GM21360 (cell line): ENCODE measurements at regions not wholly inside any gene's neighbourhood (a gene's known extent, or its start where the extent isn't known, plus 50 kb on each side); places are given as distances from the start of the nearest gene placed in this dataset.
"Not testable (repeated sequence)": the region's sequence is repeated elsewhere in the genome, so short reads cannot be mapped to it uniquely, and the experiment has no call there.

Experiments
- ATAC-seq: cut with Tn5 transposase; IDR thresholded peaks from one replicate; pipeline ENCODE4 v1.9.1; 2021; ENCODE audit warnings: mild to moderate bottlenecking, moderate library complexity; ENCODE audit not compliant: unreplicated experiment

- no peak for ATAC-seq
Measured at GRCh38 chr6:163876391-163876790, 461.9 kb downstream of the QKI start.

- no peak for ATAC-seq
Measured at GRCh38 chr6:163874784-163875183, 460.3 kb downstream of the QKI start.

- ATAC-seq = no peak
Measured at GRCh38 chr6:163872335-163872734, 457.8 kb downstream of the QKI start.

GRCh38 chr6:163871616-163872015 lies 457.1 kb downstream of the QKI start:
- no peak for ATAC-seq

GRCh38 chr6:163867518-163868292 lies 453.2 kb downstream of the QKI start:
- ATAC-seq = no peak

- no peak for ATAC-seq
Measured at GRCh38 chr6:163866192-163866591, 451.7 kb downstream of the QKI start.

- no peak for ATAC-seq
Measured at GRCh38 chr6:163863565-163863964, 449.0 kb downstream of the QKI start.

GRCh38 chr6:163862701-163863100 lies 448.2 kb downstream of the QKI start:
- no peak for ATAC-seq

- ATAC-seq = no peak
Measured at GRCh38 chr6:163861627-163862026, 447.1 kb downstream of the QKI start.

- ATAC-seq = no peak
Measured at GRCh38 chr6:163860287-163861081, 446.0 kb downstream of the QKI start.

- ATAC-seq = not testable (repeated sequence)
Measured at GRCh38 chr6:163858870-163859269, 444.4 kb downstream of the QKI start.

GRCh38 chr6:163857421-163857820 lies 442.9 kb downstream of the QKI start:
- no peak for ATAC-seq

- no peak for ATAC-seq
Measured at GRCh38 chr6:163850874-163851273, 436.4 kb downstream of the QKI start.

GRCh38 chr6:163844761-163845160 lies 430.2 kb downstream of the QKI start:
- no peak for ATAC-seq

- no peak for ATAC-seq
Measured at GRCh38 chr6:163844357-163844756, 429.8 kb downstream of the QKI start.

GRCh38 chr6:163843218-163843617 lies 428.7 kb downstream of the QKI start:
- no peak for ATAC-seq

GRCh38 chr6:163842467-163842866 lies 427.9 kb downstream of the QKI start:
- no peak for ATAC-seq

- no peak for ATAC-seq
Measured at GRCh38 chr6:163841733-163842132, 427.2 kb downstream of the QKI start.

GRCh38 chr6:163841326-163841725 lies 426.8 kb downstream of the QKI start:
- no peak for ATAC-seq

- ATAC-seq = no peak
Measured at GRCh38 chr6:163840880-163841279, 426.4 kb downstream of the QKI start.

GRCh38 chr6:163839296-163839695 lies 424.8 kb downstream of the QKI start:
- ATAC-seq = no peak
